Stimulated activated CD4-positive, alpha-beta T cell treated with anti-CD3 and anti-CD28 coated beads, Interleukin-4, amount 100 ng/mL, for 4 hours (primary cell): ENCODE measurements at regions not wholly inside any gene's neighbourhood (a gene's known extent, or its start where the extent isn't known, plus 50 kb on each side); places are given as distances from the start of the nearest gene placed in this dataset.

Experiments used
- DNase-seq, 2 experiments: peaks; one replicate each; pipeline ENCODE4 v3.0.0-alpha.2; 2020

DNA sequence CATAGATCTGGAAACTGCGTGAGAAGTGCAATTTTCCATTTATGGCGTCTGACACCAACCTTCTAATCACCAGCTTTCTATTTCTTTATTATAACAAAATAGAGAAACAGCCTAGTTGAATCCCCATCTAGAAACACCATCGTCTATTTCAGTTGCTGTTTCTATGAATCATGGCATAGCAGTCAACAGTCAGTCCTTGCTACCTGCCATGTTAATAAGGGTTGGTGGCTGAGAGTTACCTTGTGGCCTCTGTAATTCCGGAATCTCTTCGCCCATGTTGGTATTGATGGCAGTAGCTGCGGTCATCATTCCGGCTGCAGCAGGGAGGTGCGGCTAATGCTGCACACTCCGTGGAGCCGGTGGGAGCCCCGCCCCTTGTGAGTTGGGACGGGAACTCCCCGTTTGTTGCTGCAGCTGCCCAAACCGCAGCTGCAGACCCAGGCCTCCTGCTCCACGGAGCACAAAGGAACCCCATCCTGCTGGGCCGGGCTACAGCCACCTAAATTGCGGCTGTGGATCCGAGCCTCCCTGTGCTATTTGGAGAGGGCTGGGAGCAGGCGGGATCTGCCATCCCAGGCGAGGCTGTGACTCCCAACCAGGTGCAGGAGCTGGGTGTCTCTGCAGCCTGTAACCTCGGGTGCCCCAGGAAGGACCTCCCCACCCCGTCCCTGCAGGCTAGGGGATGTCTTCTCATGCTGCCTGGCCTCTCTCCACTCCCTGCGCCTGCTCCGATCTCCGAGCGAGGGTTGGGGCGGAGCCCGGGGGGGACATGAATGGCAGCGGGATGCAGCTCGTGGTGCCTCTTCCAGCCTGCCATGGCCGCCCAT, 115.4 kb upstream of the STK26 start:
- DNase-seq: no peak

DNA sequence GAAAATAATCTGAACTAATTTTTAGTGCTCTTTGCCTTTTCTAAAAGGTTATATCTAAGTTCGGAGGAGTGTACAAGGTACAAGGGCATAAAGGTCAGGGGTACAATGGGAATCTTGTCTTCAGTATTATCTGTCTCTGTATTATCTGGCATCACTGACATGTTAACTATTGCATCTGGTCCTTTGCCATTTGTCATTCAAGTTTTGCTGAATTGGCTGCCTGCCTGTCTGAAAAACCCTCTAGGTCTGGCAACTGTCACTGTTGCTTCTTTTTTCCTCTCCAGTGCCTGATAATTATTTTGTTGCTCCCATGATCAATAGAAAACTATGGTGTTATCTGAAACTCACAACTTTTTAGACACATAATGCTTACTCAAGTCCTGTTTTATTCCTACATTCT, 112.5 kb upstream of the STK26 start:
- DNase-seq: no peak

DNA sequence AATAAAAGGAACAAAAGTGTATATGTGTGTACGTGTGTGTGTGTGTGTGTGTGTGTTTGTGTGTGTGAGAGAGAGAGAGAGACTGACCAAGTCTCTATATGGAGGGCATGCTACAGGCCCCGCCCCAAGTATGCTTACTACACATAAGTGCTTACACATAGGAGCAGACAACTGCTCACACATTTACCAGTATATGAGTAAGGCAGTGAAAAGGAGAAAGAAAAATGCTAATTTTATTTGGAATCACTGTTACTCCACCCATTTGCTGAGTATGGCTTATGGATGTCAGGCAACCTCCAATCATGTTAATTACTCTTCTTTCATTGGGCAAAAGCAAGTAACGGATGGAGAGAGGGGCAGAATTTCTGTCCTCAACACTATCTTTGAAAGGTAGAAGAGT, 107.6 kb upstream of the STK26 start:
- no peak for DNase-seq

DNA sequence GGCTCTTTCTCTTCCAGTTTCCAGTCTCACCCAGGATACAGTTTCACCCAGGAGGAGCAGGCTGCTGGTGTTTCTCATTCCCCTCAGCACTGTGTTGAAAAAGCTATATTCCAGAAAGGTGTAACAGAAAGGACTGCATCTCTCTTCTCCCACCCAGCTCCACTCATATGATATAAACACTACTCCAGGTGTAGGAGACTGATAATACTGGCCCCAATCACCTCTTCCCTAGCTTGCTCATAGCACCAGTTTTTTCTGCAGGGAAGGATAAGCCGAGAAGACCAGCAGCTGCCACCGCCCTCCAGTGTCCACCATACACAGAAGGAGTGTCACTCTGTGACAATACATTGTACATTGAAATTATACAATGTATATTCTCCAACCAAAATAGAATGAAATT, 105.5 kb upstream of the STK26 start:
- no peak for DNase-seq

DNA sequence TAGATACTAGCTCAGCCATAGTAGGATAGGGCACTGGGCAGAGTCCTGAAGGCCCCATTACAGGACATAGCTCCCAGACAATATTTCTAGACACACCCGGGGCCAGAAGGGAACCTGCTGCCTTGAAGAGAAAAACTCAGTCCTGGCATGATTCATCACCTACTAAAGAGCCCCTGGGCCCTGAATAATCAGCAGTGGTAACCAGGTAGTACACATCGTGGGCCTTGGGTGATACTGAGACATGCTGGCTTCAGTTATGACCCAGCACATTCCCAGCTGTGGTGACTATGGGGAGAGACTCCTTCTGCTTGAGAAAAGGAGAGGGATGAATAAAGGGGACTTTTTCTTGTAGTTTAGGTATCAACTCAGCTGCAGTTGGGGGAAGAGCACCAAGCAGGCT, 104.3 kb upstream of the STK26 start:
- no peak for DNase-seq

DNA sequence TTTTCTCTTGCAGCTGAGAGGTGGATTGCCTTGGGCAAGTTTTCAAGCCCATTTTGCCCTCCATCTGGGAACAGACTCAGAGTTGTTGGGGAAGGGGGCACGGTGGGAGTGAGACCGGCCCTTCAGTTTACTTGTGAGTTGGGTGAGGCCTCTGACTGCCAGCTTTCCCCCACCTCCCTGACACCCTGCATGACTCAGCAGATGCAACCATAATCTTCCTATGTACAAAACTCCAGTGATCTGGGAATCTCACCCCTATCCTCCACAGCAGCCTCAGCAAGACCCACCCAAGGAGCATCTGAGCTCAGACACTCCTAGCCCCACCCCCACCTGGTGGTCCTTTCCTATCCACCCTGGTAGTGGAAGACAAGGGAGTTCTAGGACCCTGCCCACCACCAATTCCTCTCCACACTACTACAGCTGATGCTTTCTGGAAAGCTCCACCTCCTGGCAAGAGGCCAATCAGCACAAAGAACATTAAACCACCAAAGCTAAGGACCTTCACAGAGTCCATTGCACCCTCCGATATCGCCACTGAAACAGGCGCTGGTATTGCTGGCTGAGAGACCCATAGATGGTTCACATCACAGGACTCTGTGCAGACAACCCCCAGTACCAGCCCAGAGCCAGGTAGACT, 99.4 kb upstream of the STK26 start:
- no peak for DNase-seq

DNA sequence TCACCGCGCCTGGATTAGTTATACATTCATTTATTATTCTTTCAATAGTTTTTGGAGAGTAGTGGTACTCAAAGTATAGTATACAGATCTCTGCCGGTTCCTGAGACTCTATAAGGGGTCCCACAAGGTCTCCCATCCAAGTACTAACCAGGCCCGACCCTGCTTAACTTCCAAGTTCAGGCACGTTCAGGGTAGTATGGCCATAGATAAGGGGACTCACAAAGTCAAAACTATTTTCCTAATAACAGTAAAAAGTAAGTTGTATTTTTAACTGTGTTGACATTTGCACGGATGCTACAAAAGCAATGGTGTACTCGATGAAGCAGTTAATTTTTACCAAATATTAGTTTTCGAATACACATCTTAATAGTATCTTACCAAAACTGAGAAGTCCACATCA, 84.4 kb upstream of the STK26 start:
- no peak for DNase-seq

DNA sequence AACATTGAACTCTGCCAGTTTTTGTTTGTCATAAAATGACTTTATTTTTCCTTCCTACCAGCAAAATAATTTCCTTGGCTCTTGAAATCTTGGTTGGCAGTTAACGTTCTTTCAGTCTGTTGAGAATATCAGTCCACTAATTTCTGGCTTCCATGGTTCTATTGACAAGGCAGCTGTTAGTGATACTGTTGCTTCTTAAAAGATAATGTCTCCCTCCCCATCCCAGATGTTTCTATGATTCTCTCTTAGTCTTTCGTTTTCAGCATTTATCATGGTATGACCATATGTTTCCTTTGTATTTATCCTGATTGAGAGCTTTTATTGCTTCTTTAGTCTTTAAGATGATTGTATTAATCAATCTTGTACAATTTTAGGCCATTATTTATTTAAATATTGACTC, 81.1 kb upstream of the STK26 start:
- no peak for DNase-seq

DNA sequence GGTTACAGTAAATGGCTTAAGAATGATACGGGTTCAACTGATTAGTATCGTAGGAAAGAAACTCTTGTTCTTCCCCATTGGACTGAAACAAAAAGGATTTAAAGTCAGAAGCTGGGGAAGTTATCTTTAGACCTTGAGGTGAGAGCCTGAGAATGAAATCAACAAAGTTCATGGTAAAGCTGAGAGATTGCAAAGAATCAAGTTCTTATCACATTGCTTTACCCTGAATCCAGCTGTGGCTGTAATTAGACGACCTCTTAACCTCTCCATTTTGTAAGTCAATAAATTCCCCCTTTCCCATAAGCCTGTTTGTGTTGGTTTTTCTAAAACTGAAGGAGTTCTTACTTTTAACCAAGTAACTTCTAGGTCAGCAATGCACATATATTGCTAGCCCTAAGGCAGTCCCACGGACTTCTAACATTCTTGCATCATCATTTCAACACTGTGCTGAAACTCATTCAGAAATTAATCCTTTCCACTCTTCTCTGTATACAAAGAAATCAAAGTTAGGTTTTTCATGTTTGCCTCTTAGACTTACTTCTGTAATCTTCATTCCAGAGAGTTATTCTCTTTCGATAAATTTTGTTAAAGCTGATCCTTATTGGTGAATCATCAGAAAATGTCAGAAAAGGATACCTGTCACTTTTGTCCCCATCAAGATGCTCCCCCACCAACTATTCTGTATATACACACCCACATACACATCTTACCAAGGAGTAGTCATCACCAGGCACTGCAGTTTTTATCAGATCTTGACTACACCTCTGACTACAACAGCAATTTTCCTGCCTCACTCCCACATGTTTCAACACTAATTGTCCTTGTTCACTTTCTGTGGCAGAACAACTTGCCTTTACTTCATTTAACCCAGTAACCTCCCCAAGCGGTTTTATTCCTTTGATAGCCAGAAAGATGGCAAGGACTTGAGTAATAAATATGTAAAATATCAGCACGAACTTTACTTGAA, 77.9 kb upstream of the STK26 start:
- DNase-seq: no peak

DNA sequence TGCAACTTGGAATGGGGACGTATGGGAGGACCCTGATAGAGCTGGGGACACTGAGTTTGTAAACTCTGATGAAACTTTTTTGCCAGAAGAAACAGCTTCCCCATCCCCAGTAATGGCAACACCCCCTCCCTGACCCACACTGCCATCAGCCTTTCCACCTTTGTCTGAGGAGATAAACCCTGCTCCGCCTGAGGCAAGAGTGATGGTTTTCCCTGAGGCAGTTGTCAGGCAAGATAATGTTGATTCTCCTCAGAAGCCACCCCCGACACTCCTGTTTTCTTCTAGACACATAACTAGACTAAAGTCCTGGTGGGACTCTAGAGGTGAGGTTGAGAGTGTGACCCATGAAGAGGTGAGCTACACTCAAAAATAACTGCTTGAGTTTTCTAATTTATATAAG, 71.9 kb upstream of the STK26 start:
- no peak for DNase-seq

DNA sequence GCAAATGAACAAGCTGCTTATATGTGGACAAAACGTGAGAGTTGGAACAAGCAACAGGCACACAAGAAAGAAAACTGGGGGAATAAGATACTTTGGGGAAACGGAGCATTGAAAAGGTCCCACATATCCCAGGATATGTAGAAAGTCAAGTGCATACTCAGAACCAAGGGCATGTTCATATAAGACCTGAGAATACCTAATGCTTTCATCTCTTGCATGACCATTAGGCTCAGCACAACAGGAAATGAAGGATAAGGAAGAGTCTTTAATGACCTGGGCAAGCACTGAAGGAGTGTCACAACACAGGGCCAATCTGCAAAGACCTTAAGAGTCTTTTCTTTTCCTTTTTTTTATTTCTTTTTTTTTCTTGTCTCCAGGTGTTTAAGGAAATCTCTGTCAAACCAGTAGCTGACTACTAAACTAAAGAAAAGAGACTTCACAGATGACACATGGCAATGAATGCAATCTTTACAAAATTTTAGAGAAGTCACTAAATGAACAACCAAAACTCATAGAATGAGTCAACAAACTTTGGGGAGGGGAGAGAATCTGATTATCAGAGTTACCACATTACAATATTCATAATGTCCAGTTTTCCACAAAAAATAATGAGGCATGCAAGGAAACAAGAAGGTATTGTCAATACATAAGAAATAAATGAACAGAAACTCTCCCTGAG, 67.9 kb upstream of the STK26 start:
- DNase-seq: no peak

DNA sequence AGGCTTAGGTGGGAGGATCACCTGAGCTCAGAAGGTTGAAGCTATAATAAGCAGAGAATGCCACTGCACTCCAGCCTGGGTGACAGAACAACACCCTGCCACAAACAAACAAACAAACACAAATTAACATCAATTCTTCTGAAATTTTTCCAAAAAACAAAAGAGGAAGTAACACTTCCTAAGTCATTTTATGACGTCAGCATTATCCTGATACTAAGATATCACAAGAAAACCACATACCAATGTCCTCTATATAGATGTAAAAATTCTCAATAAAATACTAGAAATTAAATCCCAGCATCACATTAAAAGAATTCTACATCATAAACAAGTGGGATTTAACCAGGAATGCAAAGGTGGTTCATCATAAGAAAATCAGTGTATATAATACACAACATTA, 64.4 kb upstream of the STK26 start:
- no peak for DNase-seq

DNA sequence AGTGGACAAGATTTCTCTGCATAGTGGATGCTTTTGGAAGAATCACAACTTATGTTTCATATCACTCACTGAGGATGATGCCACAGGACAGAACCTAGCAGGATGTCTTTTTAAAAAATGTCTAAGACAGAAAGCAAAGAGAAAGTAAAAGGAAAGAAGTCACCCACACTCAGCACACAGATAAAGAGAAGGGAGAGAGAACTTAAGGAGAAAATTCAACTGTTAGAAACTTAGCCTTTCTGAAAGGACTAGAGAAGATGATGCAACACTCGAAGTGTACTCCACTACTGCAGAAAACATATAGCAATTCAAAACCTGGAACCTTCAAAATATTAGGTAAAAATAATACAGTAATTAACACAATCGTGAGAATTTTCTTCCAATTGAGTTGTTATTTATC, 52.8 kb upstream of the STK26 start:
- DNase-seq: no peak
